Activated CD4-positive, CD25-positive, alpha-beta regulatory T cell treated with anti-CD3 and anti-CD28 coated beads, Interleukin-2, amount 50 U/mL, for 24 hours (primary cell): ENCODE measurements at regions not wholly inside any gene's neighbourhood (a gene's known extent, or its start where the extent isn't known, plus 50 kb on each side); places are given as distances from the start of the nearest gene placed in this dataset.

Experiments used
- ATAC-seq, 2 donors: fragments of 150-1000 bp; cut with Tn5 transposase; one replicate each; pipeline ENCODE4 v1.10.0; 2021; ENCODE audit warnings: mild to moderate bottlenecking in 1 of 2, moderate library complexity in 1 of 2

- ATAC-seq = no peak
Observed at GRCh38 chr15:69962561-69962960, 135.2 kb downstream of the TLE3 start.

- ATAC-seq = no peak
Observed at GRCh38 chr15:69963385-69963784, 134.3 kb downstream of the TLE3 start.

GRCh38 chr15:69971771-69972170, 125.9 kb downstream of the TLE3 start:
- no peak for ATAC-seq

- ATAC-seq = no peak
Observed at GRCh38 chr15:69972436-69972835, 125.3 kb downstream of the TLE3 start.

DNA sequence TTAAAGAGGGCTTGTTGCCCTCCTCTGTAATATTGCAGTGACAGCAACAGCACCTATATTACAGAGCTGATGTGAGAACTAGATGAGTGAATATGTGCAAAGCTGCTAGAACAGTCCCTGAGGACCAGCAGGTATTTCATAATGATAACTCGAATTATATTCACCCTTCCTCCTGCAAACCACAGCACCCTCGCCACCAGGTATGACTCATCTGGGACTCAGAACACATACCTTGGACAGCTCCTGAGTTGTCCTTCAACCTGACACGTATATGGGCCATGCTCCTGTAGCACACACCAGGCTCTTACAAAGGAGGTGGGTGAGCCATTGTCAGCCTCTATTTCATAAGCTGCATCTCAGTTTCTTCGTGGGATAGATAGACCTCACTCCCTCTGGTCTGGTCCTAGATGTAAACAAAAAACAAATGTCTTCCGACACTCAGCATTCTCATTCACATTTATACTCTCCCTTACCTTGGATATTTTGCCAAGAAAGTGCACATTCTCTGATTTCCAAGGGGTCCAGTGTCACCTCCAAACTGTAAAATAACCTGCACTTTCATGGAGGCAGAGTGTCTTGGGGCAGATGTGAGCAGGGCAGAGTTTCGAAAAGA, 124.5 kb downstream of the TLE3 start:
- peak; percentile 58 to 77 for ATAC-seq

DNA sequence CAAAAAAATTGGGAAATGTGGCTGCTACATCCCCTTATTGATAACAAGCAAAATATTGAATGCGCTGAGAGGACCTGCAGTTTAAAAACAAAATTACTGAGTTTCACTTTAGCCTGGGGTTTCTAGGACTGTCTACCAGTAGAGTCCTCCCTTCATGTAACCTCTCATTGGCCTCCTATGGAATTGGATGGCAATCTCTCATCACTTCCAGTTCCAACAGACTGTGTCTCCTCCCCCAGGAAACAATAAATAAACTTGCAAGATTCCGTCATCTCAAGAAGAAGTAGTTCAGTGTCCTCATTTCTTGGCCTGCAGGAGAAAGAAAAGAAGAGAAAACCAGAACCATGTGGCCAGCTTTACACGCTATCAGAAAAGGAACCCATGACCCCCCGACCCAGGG, 123.8 kb downstream of the TLE3 start:
- no peak for ATAC-seq

GRCh38 chr15:69974321-69974720, 123.4 kb downstream of the TLE3 start:
- no peak for ATAC-seq

DNA sequence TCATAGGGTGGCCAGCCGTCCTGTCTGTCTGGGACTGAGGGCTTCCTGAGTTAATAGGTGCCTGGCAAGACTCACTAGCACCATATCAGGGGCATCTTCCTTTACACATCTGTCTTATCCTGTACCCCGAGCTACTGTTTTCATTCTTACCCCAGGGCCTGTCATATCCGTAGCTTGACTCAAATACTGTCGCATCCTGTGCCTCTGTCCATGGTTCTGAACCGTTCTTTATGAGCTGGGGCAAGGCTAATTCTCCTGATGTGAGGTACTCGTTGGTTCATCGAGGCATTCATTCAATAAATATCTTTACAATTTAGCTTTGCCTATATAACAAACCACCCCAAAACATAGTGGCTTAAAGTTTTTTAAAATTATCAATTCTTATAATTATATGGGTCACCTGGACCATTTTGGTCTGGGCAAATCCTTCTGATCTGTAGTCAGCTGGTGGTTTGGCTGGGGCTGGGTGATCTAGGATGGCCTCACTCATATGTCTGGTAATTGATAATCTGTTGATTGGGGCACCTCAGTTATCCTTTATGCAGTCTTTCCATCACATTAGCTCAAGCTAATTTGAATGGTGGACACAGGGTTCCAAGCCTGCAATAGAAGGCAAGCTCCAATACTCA, 121.2 kb downstream of the TLE3 start:
- ATAC-seq = peak; percentile 52 to 65

- no peak for ATAC-seq
Observed at GRCh38 chr15:69978603-69979002, 119.1 kb downstream of the TLE3 start.

- ATAC-seq = peak in 1 of 2 donors; percentile 17
Observed at GRCh38 chr15:69979262-69979661, 118.5 kb downstream of the TLE3 start.

- peak in 1 of 2 donors; percentile 22 for ATAC-seq
Observed at GRCh38 chr15:69979783-69980182, 117.9 kb downstream of the TLE3 start.

- no peak for ATAC-seq
Observed at GRCh38 chr15:69980341-69981059, 117.2 kb downstream of the TLE3 start.

DNA sequence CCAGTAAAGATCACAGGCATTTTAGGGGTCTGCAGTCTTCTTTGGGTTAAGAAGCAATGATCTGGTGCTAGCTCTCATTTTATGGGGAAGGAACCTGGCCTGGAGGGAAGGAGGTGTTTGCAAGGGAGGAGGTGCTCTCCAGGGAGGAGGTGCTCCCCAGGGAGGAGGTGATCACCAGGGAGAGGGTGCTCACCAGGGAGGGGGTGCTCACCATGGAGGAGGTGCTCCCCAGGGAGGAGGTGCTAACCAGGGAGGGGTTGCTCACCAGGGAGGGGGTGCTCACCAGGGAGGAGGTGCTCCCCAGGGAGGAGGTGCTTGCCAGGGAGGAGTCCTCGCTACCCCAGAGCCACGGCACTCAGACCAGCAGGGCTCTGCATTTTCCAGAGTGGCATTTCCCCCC, 115.7 kb downstream of the TLE3 start:
- ATAC-seq = no peak

GRCh38 chr15:69983696-69984265, 113.9 kb downstream of the TLE3 start:
- no peak for ATAC-seq

DNA sequence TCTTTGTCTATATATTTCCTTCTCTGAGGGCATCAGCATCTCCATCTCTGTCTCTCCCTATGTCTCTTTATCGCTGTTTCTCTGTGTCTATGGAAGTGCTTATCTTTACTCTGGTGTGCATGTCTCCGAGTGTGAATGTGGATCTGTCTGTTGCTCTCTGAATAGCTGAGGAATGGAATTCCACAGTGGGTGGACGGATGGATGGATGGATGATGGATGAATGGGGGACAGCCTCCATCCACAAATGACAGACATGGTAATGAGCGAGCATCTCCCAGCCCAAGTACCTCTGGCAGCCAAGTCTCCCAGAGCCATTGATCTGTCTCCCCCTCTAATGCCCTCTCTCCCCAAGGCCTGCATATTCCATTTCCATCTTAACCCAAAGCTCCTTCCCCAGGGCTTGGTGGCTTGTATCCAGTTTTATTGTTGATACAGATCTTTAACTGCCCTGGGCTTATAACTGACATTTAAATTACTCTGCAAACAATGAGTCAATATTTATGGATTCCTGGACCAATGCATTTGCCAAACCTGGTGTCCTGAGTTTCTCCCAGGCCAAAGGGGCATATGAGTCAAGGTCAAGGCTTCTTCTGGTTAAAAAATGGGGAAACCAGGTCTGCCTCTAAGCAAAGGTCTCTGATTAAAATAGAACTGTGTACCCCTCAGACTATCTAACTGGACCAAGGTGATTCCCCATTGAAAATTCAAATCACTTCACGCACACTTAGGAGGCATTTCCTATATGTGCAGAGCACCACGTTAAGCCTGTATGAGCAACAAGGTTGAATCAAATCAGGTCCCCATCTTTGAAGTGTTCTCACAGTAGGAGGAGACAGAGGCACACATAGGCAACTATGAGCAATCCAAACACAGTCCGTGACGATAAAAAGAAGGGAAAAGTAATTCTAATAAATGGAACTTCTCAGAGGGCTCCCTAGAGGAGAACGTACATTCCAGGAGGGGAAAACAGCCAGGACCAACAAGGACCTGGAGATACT, 109.9 kb downstream of the TLE3 start:
- ATAC-seq = no peak

DNA sequence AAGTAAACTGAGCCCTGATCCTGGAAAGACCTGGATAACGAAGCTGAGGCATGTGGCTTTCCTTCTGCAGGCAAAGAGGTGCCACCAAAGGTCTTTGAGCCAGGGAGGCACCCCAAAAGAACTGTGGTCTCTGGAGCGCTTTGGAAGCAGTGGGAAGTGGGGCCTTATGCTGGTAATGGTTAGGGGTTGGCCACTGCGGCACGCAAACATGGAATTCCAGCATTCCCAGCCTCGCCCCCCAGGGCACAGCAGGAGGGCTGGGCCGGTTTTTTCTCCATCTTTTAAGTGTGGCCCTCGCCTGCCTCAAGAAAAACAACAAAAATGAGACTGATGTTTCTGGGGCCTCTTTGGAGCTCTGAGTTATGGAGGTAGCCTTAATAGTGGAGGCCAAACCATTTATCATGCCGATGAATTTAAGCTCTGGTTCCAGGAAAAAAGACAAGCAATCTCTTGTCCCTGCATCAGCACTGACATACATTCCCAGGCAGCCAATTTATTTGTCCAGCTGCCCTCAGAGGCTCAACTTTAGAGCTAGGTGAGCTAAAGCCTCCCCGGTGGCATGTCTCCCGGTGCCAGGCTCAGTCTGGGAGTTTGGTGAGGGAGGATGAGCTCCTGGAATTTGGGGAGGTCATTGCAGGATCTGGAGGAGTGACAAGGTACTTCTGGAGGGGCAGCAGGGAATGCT, 109.0 kb downstream of the TLE3 start:
- no peak for ATAC-seq

DNA sequence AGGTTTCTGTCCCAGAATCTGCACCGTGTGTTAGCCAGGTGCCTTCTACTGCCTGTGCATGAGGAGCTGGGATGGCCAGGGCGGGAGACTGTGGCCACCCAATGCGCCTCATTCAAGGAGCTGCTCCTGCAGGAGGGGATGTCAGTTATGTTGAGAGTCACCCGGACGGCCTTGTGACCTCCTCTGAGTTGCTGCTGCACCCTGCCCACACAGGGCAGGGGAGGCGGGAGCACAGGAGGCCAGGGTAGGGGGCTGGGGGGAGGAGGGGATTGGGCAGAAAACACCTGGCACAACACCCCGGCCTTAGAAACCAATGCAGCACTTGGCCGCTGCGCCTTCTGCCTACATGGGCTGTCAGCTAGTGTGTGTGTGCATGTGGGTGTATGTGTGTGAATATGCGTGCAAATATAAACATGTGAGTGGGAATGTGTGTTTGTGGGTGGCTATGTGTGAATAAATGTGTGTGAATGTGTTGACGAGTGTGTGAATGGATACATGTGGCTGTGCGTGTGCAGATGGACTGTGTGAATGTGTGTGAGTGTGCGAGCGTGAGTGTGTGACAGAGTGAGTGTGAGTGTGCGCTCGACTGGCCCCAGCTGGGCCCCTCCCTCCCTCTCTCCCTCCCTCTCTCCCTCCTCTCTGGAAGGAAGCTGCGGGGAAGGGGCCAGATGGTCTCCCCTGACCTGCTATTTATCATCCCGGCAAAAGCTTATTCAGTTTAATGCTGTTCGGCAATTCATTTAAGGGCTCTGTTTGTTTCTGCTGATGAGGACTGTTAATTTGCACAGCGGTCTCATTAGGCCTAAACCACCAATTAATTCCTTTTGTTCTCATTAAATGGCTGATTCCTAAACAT, 106.9 kb downstream of the TLE3 start:
- ATAC-seq = no peak

DNA sequence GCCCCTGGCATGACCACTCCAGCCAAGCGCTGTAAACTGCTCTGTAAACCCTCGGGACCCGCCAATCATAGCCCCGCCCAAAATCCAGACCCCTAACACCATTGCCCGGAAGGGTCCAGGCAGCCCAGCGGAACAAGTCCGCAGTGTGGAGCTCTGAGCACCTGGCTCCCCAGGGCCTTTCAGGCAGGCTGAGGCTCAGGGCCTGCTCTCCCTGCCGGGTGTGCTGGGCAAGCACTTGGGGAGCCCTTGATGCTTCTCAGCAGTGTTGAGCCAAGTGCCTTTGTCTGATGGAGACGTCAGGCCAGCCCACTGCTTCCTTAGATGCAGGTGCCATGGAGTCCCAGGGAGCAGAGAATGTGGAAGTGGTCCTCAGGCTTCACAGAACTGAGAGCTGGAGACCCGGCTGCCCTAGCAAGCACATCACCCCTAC, 106.2 kb downstream of the TLE3 start:
- no peak for ATAC-seq

- no peak for ATAC-seq
Observed at GRCh38 chr15:69992348-69992747, 105.4 kb downstream of the TLE3 start.

DNA sequence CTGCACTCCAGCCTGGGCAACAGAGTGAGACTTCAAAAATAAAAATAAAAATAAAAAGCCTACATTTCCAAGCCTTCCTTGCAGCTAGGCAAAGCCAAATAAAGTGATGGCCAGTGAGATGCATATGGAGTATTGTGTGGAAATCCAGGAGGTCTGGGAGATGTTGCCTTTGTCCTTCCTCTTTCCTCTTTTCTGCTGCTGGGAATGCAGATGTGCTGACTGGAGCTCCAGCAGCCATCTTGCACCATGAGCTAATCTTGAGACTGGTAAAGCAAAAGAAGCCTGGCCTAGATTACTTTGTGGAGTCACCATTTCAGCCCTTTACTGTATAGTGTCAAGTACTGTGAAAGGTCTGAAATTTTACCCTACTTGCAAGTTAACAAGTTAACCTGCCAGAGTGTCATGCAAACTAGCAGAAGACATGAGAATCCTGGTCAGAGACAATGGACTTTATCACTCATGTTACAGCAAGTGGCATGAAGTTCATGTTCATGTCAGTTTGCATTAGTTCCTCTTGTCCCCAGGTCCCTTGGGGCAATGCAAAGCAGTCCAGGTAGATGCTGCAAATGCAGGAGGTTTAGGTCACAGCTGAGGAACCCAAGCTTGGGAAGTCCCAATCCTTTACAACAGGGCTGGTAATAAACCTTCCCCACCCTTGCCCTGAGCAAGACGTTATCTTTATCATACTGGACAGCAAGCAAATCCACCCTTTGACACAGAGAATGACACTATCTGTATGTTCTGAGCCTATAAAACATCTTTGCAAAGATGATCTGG, 103.1 kb downstream of the TLE3 start:
- no peak for ATAC-seq
